Pancreas (tissue), 10 donors: ENCODE measurements at regions not wholly inside any gene's neighbourhood (a gene's known extent, or its start where the extent isn't known, plus 50 kb on each side); places are given as distances from the start of the nearest gene placed in this dataset.

Experiments
- ATAC-seq, 4 donors: fragments of 200-7000 bp; cut with Tn5 transposase; one replicate each; pipeline versions ENCODE4 v1.8.0 to v1.9.1; 2020; ENCODE audit warnings: mild to moderate bottlenecking in 4 of 4, moderate library complexity in 4 of 4
- DNase-seq, 6 donors: peaks; one replicate each; pipeline ENCODE4 v3.0.0-alpha.2; 2020
- FAIRE-seq: peaks from 2 replicates; lab custom pipeline; 2012; peaks lifted over from hg19 to GRCh38; lab: Jason Lieb, UNC
- H3K27ac ChIP-seq, 4 donors: fragments of 200-600 bp; sonication (generic); 1 replicate in 3 of 4; 2 replicates in 1 of 4; pipeline versions ENCODE4 v1.5.0 to v1.8.0; 2020
- H3K27me3 ChIP-seq, 4 donors: fragments of 200-600 bp; one replicate each; pipeline ENCODE4 v1.8.0; 2021
- H3K36me3 ChIP-seq, 3 donors: fragments of 200-600 bp; sonication (generic) in 1 of 3; one replicate each; pipeline versions ENCODE4 v1.5.0 to v1.8.0; 2020 to 2021
- H3K4me1 ChIP-seq, 3 donors: fragments of 200-600 bp; one replicate each; pipeline ENCODE4 v1.8.0; 2021
- H3K4me3 ChIP-seq, 4 donors: fragments of 200-600 bp; sonication (generic) in 2 of 4; one replicate each; pipeline versions ENCODE4 v1.5.0 to v1.8.0; 2020 to 2021
- H3K9me3 ChIP-seq, 4 donors: fragments of 200-600 bp; one replicate each; pipeline ENCODE4 v1.8.0; 2021
- CTCF ChIP-seq, 4 donors: fragments of 200-600 bp; sonication (generic) in 3 of 4; IDR thresholded peaks; one replicate each; pipeline versions ENCODE4 v1.5.0 to v1.8.0; 2021; ENCODE audit warnings: antibody characterized with exemption in 4 of 4
- WGBS, 2 donors: extraction: QIAGEN DNeasy Blood & Tissue Kit; methylation state at CpG; one replicate each; pipeline ENCODE4 v1.1.7; 2013; 5-methylcytosine and 5-hydroxymethylcytosine counted together
- intact Hi-C, 3 donors: fragments of 100-400 bp; cut with DNase I; formaldehyde crosslinking; loops; one replicate each; pipeline versions ENCODE4 v1.11.1 to v1.14.2; 2022
- donor health status: healthy with polysubstance abuse.
- donor health status: DM: no; HTN: no; CAD: no; lungs with moderate emphysema.
- donor health status: DM: no; HTN: no; CAD: no.
- donor health status: control.
- donor health status: control.
- donor health status: Bipolar disorder and iron deficiency.
- donor health status: DM: yes; HTN: yes; CAD: no.
- donor health status: DM: no; HTN: no; CAD: no.
- donor health status: DM: no; HTN: no; CAD: no.
- donor health status: DM: yes; HTN: yes; CAD: no.

GRCh38 chr6:15714658-15715057 lies 51.8 kb upstream of the DTNBP1 start:
- Histone ChIP-seq H3K4me1 (no peaks in the 10 kb centered on the region), H3K4me3 (no peak overlapping the region), H3K36me3 (no peaks in the 10 kb centered on the region), H3K9me3 (no peaks in the 10 kb centered on the region), H3K27me3 (no peaks in the 10 kb centered on the region), H3K27ac (no peak overlapping the region)
- TF ChIP-seq CTCF (IDR thresholded peaks at IDR 0.05), result no peak
- ATAC-seq (no peak), FAIRE-seq (no peak), DNase-seq (no peak)
- WGBS, 2 donors, result 87 to 90% methylated on average over 2 of the region's 2 CpGs
- intact Hi-C loops, result no loop called here

GRCh38 chr6:15713325-15713724 lies 50.5 kb upstream of the DTNBP1 start:
- 61 to 79% methylated on average over 3 of the region's 3 CpGs for WGBS, 2 donors

GRCh38 chr6:15712797-15713196 lies 50.0 kb upstream of the DTNBP1 start:
- Histone ChIP-seq H3K9me3 (no peaks in the 10 kb centered on the region), H3K4me1 (no peaks in the 10 kb centered on the region), H3K27ac (no peak overlapping the region), H3K27me3 (no peaks in the 10 kb centered on the region), H3K4me3 (no peak overlapping the region), H3K36me3 (no peaks in the 10 kb centered on the region)
- intact Hi-C loops, result no loop called here
- ATAC-seq, result no peak
- whole genome bisulfite sequencing, 2 donors, result 67 to 76% methylated on average over 1 of the region's 1 CpG
- DNase-seq, result no peak
- no peak for TF ChIP-seq CTCF (IDR thresholded peaks at IDR 0.05)
- no peak for FAIRE-seq

More at GRCh38 chr6:15713325-15713724, 50.5 kb upstream of the DTNBP1 start:
- H3K4me1 ChIP-seq, result no peaks in the 10 kb centered on the region
- no peak for DNase-seq
- no peaks in the 10 kb centered on the region for H3K9me3 ChIP-seq
- no peak overlapping the region for H3K4me3 ChIP-seq
- intact Hi-C loops, result no loop called here
- no peaks in the 10 kb centered on the region for H3K27me3 ChIP-seq
- H3K36me3 ChIP-seq, result no peaks in the 10 kb centered on the region
- TF ChIP-seq CTCF (IDR thresholded peaks at IDR 0.05), result no peak
- ATAC-seq, result no peak
- no peak overlapping the region for H3K27ac ChIP-seq
- FAIRE-seq, result no peak
